NB4 (cell line): ENCODE measurements at regions not wholly inside any gene's neighbourhood (a gene's known extent, or its start where the extent isn't known, plus 50 kb on each side); places are given as distances from the start of the nearest gene placed in this dataset.

Experiments
- DNase-seq: peaks from one replicate; pipeline ENCODE4 v3.0.0; 2010; ENCODE audit warnings: low read depth
- H3K4me3 ChIP-seq: one replicate; pipeline ENCODE4 v1.5.1; 2011; ENCODE audit warnings: mild to moderate bottlenecking, low read depth, low read length, moderate library complexity
- CTCF ChIP-seq: IDR thresholded peaks from one replicate; pipeline ENCODE4 v1.5.1; 2012; ENCODE audit warnings: low read depth, low read length
- MAX ChIP-seq: IDR thresholded peaks from 2 replicates; pipeline ENCODE4 v1.6.1; 2011; ENCODE audit warnings: low read depth, low read length
- MYC ChIP-seq: IDR thresholded peaks from 2 replicates; pipeline ENCODE4 v1.6.1; 2011; ENCODE audit warnings: low read depth, low read length
- POLR2A ChIP-seq: IDR thresholded peaks from 2 replicates; pipeline ENCODE4 v1.6.1; 2011; ENCODE audit warnings: mild to moderate bottlenecking; ENCODE audit not compliant: insufficient read length; ENCODE audit errors: extremely low read depth

GRCh38 chr18:10057401-10057893, 143.6 kb downstream of the VAPA start:
- DNase-seq, result peak; percentile 31
- TF ChIP-seq MAX, result no peak
- no peak for TF ChIP-seq POLR2A
- TF ChIP-seq CTCF, result no peak
- TF ChIP-seq MYC, result no peak

GRCh38 chr18:10057894-10058791, 144.3 kb downstream of the VAPA start:
- no peak overlapping the region for H3K4me3 ChIP-seq
- peak; percentile 16 for DNase-seq
- TF ChIP-seq MYC (no peak), POLR2A (no peak), MAX (no peak), CTCF (no peak)

More at GRCh38 chr18:10057401-10057893, 143.6 kb downstream of the VAPA start:
- no peak overlapping the region for H3K4me3 ChIP-seq

- TF ChIP-seq POLR2A (no peak), CTCF (no peak), MYC (no peak)
- peak; percentile 53 for DNase-seq
- no peak overlapping the region for H3K4me3 ChIP-seq
Observed at GRCh38 chr18:10059610-10060468, 146.0 kb downstream of the VAPA start.

GRCh38 chr18:10060469-10060782, 146.6 kb downstream of the VAPA start:
- no peak for TF ChIP-seq MYC
- no peak for TF ChIP-seq CTCF
- no peak for TF ChIP-seq POLR2A
- no peak for TF ChIP-seq MAX
- no peak overlapping the region for H3K4me3 ChIP-seq
- no peak for DNase-seq

GRCh38 chr18:10060841-10061240, 147.0 kb downstream of the VAPA start:
- no peak overlapping the region for H3K4me3 ChIP-seq
- DNase-seq, result no peak
- TF ChIP-seq POLR2A, result no peak
- TF ChIP-seq MAX, result no peak
- no peak for TF ChIP-seq MYC
- TF ChIP-seq CTCF, result no peak
